IMR-90 (cell line): ENCODE measurements at regions not wholly inside any gene's neighbourhood (a gene's known extent, or its start where the extent isn't known, plus 50 kb on each side); places are given as distances from the start of the nearest gene placed in this dataset.

Source experiments
- ATAC-seq: fragments of 200-7000 bp; cut with Tn5 transposase; 2 replicates; pipeline ENCODE4 v1.9.1; 2020; ENCODE audit warnings: low read depth, mild to moderate bottlenecking, moderate library complexity
- BruUV-seq: library from RNA; stranded (reverse); fragments of 400-500 nt; replicated peaks from 2 replicates; lab custom pipeline; 2021; lab: Mats Ljungman, UMichigan
- CTCF ChIA-PET: fragments of 300-600 bp; formaldehyde crosslinking; extraction: SDS; loops from one replicate; lab custom pipeline; 2021; ENCODE audit warnings: antibody characterized with exemption; lab: Yijun Ruan, JAX
- POLR2A ChIA-PET: fragments of 300-600 bp; sonication (Branson Sonifier 250); formaldehyde crosslinking; loops from one replicate; lab custom pipeline; 2022; ENCODE audit warnings: antibody characterized with exemption; ENCODE audit not compliant: unreplicated experiment; lab: Charles Lee
- DNase-seq: peaks from one replicate; pipeline ENCODE4 v3.0.0; 2013
- H2AFZ ChIP-seq: replicated peaks from 2 replicates; pipeline ENCODE3; 2013; ENCODE audit warnings: low read length, mild to moderate bottlenecking; ENCODE audit not compliant: poor library complexity
- H2AK5ac ChIP-seq: 2 replicates; pipeline ENCODE4 v1.6.1; 2013; ENCODE audit warnings: low read depth, low read length, inconsistent platforms
- H2AK9ac ChIP-seq: replicated peaks from 2 replicates; pipeline ENCODE3; 2013; ENCODE audit warnings: mild to moderate bottlenecking, low read depth, low read length, moderate library complexity; ENCODE audit not compliant: poor library complexity
- H2BK120ac ChIP-seq: 2 replicates; pipeline ENCODE4 v1.6.1; 2013; ENCODE audit warnings: low read depth, low read length, inconsistent platforms
- H2BK15ac ChIP-seq: 3 replicates; pipeline ENCODE4 v1.6.1; 2013; ENCODE audit warnings: low read depth, low read length, inconsistent platforms
- H2BK20ac ChIP-seq: 2 replicates; pipeline ENCODE4 v1.6.1; 2013; ENCODE audit warnings: low read depth, mild to moderate bottlenecking, inconsistent platforms, low read length, moderate library complexity
- H2BK5ac ChIP-seq: 2 replicates; pipeline ENCODE4 v1.6.1; 2013; ENCODE audit warnings: mild to moderate bottlenecking, low read depth, low read length, inconsistent platforms; ENCODE audit not compliant: poor library complexity, severe bottlenecking
- H3K14ac ChIP-seq: replicated peaks from 2 replicates; pipeline ENCODE4 v1.6.1; 2013; ENCODE audit warnings: low read depth, low read length, inconsistent platforms
- H3K18ac ChIP-seq: 2 replicates; pipeline ENCODE4 v1.6.1; 2013; ENCODE audit warnings: low read depth, low read length, control low read depth
- H3K23ac ChIP-seq: 2 replicates; pipeline ENCODE4 v1.6.1; 2013; ENCODE audit warnings: low read depth, low read length, inconsistent platforms
- H3K27ac ChIP-seq: 2 replicates; pipeline ENCODE4 v1.5.1; 2013; ENCODE audit warnings: mild to moderate bottlenecking, control low read depth, low read length; ENCODE audit not compliant: insufficient read depth
- H3K27me3 ChIP-seq: 2 replicates; pipeline ENCODE4 v1.6.1; 2013; ENCODE audit warnings: low read length; ENCODE audit not compliant: control insufficient read depth, insufficient read depth
- H3K36me3 ChIP-seq: 2 replicates; pipeline ENCODE4 v1.6.1; 2013; ENCODE audit warnings: low read length, mixed read lengths; ENCODE audit not compliant: control insufficient read depth, insufficient read depth
- H3K4ac ChIP-seq: 2 replicates; pipeline ENCODE4 v1.6.1; 2013; ENCODE audit warnings: low read depth, low read length, inconsistent platforms
- H3K4me1 ChIP-seq: 2 replicates; pipeline ENCODE4 v1.6.1; 2013; ENCODE audit warnings: low read length, mixed read lengths; ENCODE audit not compliant: control insufficient read depth, insufficient read depth
- H3K4me2 ChIP-seq: 2 replicates; pipeline ENCODE4 v1.6.1; 2013; ENCODE audit warnings: low read depth, mild to moderate bottlenecking, control low read depth, low read length, moderate library complexity
- H3K4me3 ChIP-seq: 2 replicates; pipeline ENCODE4 v1.5.1; 2013; ENCODE audit warnings: low read depth, mild to moderate bottlenecking, control low read depth, low read length, moderate library complexity; ENCODE audit not compliant: insufficient read depth
- H3K56ac ChIP-seq: 2 replicates; pipeline ENCODE4 v1.6.1; 2013; ENCODE audit warnings: low read length, inconsistent platforms; ENCODE audit not compliant: insufficient read depth; ENCODE audit errors: extremely low read depth
- H3K79me1 ChIP-seq, 2 experiments: 2 replicates each; pipeline ENCODE4 v1.6.1; 2013; ENCODE audit warnings: low read length in 2 of 2, inconsistent platforms in 1 of 2, low read depth in 1 of 2
- H3K9ac ChIP-seq: 2 replicates; pipeline ENCODE4 v1.6.1; 2013; ENCODE audit warnings: low read depth, low read length, control low read depth
- H3K9me1 ChIP-seq: 2 replicates; pipeline ENCODE4 v1.6.1; 2013; ENCODE audit warnings: low read length, inconsistent platforms; ENCODE audit not compliant: insufficient read depth
- H3K9me3 ChIP-seq: 2 replicates; pipeline ENCODE4 v1.6.1; 2013; ENCODE audit warnings: low read length; ENCODE audit not compliant: control insufficient read depth, insufficient read depth
- H4K20me1 ChIP-seq: 2 replicates; pipeline ENCODE4 v1.6.1; 2013; ENCODE audit warnings: low read length, inconsistent platforms; ENCODE audit not compliant: insufficient read depth
- H4K5ac ChIP-seq: 2 replicates; pipeline ENCODE4 v1.6.1; 2013; ENCODE audit warnings: mild to moderate bottlenecking, low read depth, low read length, control low read depth
- H4K8ac ChIP-seq, 2 experiments: 2 replicates each; pipeline ENCODE4 v1.6.1; 2013; ENCODE audit warnings: low read depth in 2 of 2, low read length in 2 of 2, control low read depth in 1 of 2, inconsistent platforms in 1 of 2
- H4K91ac ChIP-seq: 2 replicates; pipeline ENCODE4 v1.6.1; 2013; ENCODE audit warnings: low read depth, low read length, inconsistent platforms; ENCODE audit not compliant: insufficient read depth
- BHLHE40 ChIP-seq: fragments of 150-350 bp; IDR thresholded peaks from 2 replicates; pipeline ENCODE4 v1.6.1; 2016; ENCODE audit warnings: mild to moderate bottlenecking, low read depth, low read length
- CEBPB ChIP-seq: IDR thresholded peaks from 2 replicates; pipeline ENCODE4 v1.6.1; 2012; ENCODE audit warnings: low read depth, low read length, improper control_type of control experiment
- CHD1 ChIP-seq: IDR thresholded peaks from 2 replicates; pipeline ENCODE4 v1.6.1; 2012; ENCODE audit warnings: low read depth, low read length, improper control_type of control experiment
- FOS ChIP-seq: fragments of 150-350 bp; IDR thresholded peaks from 2 replicates; pipeline ENCODE4 v1.6.1; 2016; ENCODE audit warnings: low read depth, low read length
- MAFK ChIP-seq: IDR thresholded peaks from 2 replicates; pipeline ENCODE4 v1.6.1; 2012; ENCODE audit warnings: low read depth, low read length, improper control_type of control experiment
- MAZ ChIP-seq: IDR thresholded peaks from 2 replicates; pipeline ENCODE4 v1.6.1; 2012; ENCODE audit warnings: low read depth, mild to moderate bottlenecking, low read length, improper control_type of control experiment, moderate library complexity, borderline replicate concordance
- MXI1 ChIP-seq: IDR thresholded peaks from 2 replicates; pipeline ENCODE4 v1.6.1; 2012; ENCODE audit warnings: low read depth, mild to moderate bottlenecking, low read length, moderate library complexity, borderline replicate concordance
- NFE2L2 ChIP-seq: fragments of 150-350 bp; IDR thresholded peaks from 2 replicates; pipeline ENCODE4 v1.6.1; 2016; ENCODE audit warnings: low read depth, mild to moderate bottlenecking, low read length
- POLR2A ChIP-seq: IDR thresholded peaks from 2 replicates; pipeline ENCODE4 v1.6.1; 2012; ENCODE audit warnings: mild to moderate bottlenecking, low read depth, low read length
- RAD21 ChIP-seq: IDR thresholded peaks from 2 replicates; pipeline ENCODE4 v1.6.1; 2012; ENCODE audit warnings: low read length, improper control_type of control experiment
- RCOR1 ChIP-seq: IDR thresholded peaks from 2 replicates; pipeline ENCODE4 v1.6.1; 2012; ENCODE audit warnings: mild to moderate bottlenecking, low read length, improper control_type of control experiment; ENCODE audit not compliant: insufficient replicate concordance
- RFX5 ChIP-seq: IDR thresholded peaks from 2 replicates; pipeline ENCODE4 v1.8.0; 2012; ENCODE audit warnings: low read depth, mild to moderate bottlenecking, low read length, moderate library complexity
- SMC3 ChIP-seq: fragments of 150-350 bp; IDR thresholded peaks from 2 replicates; pipeline ENCODE4 v1.6.1; 2016; ENCODE audit warnings: low read depth, mild to moderate bottlenecking, antibody characterized with exemption, low read length, moderate library complexity
- WGBS, 2 experiments: methylation state at CpG; one replicate each; pipeline versions ENCODE4 v1.1.5 to v1.1.7; 2013; ENCODE audit warnings: missing lambda C conversion rate in 2 of 2; ENCODE audit not compliant: insufficient read length in 1 of 2; ENCODE audit errors: extremely low coverage in 2 of 2; 5-methylcytosine and 5-hydroxymethylcytosine counted together
- dilution Hi-C: fragments of 300-500 bp; cut with HindIII; formaldehyde crosslinking; loops from one replicate; pipeline ENCODE4 v1.14.3; 2018; ENCODE audit warnings: low sequenced_read_pairs; ENCODE audit not compliant: unreplicated experiment
- in situ Hi-C: fragments of 300-500 bp; cut with MboI; formaldehyde crosslinking; loops from 3 replicates; pipeline ENCODE4 v1.14.3; 2019; ENCODE audit warnings: low sequenced_read_pairs, inconsistent platforms, mixed read lengths
- intact Hi-C: fragments of 100-400 bp; cut with micrococcal nuclease; formaldehyde crosslinking; loops from 2 replicates; pipeline ENCODE4 v1.10.0; 2022
- TF ChIP-seq, protein P1 (sequence below): conservative IDR thresholded peaks from 2 replicates; pipeline ENCODE4 v1.5.1; 2012; ENCODE audit warnings: mild to moderate bottlenecking, low read depth, low read length, improper control_type of control experiment
- TF ChIP-seq, protein P2 (sequence below): fragments of 150-350 bp; IDR thresholded peaks from 2 replicates; pipeline ENCODE4 v1.6.1; 2017; ENCODE audit warnings: mild to moderate bottlenecking, antibody characterized with exemption, low read length, low read depth
- TF ChIP-seq, protein P3 (sequence below): fragments of 150-350 bp; IDR thresholded peaks from 2 replicates; pipeline ENCODE4 v1.6.1; 2016; ENCODE audit warnings: low read depth, mild to moderate bottlenecking, low read length, moderate library complexity, borderline replicate concordance

DNA sequence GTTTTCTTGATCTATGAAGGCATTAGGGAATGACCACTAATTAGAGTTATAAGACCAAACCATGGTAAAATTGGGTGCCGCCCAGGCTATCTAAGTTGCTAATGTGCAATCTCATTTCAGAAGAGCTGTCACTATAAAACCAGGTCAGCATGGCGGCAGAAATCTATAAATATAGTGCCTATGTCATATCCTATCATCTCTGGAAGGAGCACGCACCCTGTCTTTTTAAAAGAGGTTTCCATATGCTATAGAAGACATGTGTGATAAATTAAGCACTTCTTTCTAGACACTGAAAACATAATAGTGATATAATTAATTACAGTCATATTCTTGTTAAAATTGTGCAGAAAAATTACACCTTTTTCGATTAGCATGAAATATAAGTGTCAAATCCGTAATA, 152.0 kb upstream of the MDFIC2 start:
- no CpG with 5 or more reads among the region's 5 CpGs for WGBS, 2 experiments
- no peak overlapping the region for H4K8ac ChIP-seq
- H2BK120ac ChIP-seq, result no peak overlapping the region
- in situ Hi-C loops, result no loop called here
- H2AK5ac ChIP-seq, result no peak overlapping the region
- H2BK15ac ChIP-seq, result no peak overlapping the region
- H3K36me3 ChIP-seq, result no peaks in the 10 kb centered on the region
- no peak overlapping the region for H3K14ac ChIP-seq
- no peaks in the 10 kb centered on the region for H4K20me1 ChIP-seq
- no peak overlapping the region for H4K5ac ChIP-seq
- H3K4me1 ChIP-seq, result no peaks in the 10 kb centered on the region
- no peak overlapping the region for H3K4me2 ChIP-seq
- H3K27me3 ChIP-seq, result peaks cover 11% of the 10 kb centered on the region
- no TSS peak for BruUV-seq
- no peak overlapping the region for H3K4ac ChIP-seq
- H3K23ac ChIP-seq, result no peak overlapping the region
- no peak for DNase-seq
- H3K56ac ChIP-seq, result no peak overlapping the region
- no peak overlapping the region for H3K9ac ChIP-seq
- ChIA-PET CTCF (no interaction called here), POLR2A (no interaction called here)
- no peak overlapping the region for H2BK20ac ChIP-seq
- no peak overlapping the region for H3K4me3 ChIP-seq
- H3K27ac ChIP-seq, result no peak overlapping the region
- intact Hi-C loops, result no loop called here
- no peak overlapping the region for H2AK9ac ChIP-seq
- H3K9me1 ChIP-seq, result no peaks in the 10 kb centered on the region
- dilution Hi-C loops, result no loop called here
- H3K79me1 ChIP-seq, result no peaks in the 10 kb centered on the region
- no peaks in the 10 kb centered on the region; the same call in 1 of the 2 replicates for H3K9me3 ChIP-seq
- H4K91ac ChIP-seq, result no peak overlapping the region
- H3K18ac ChIP-seq, result no peak overlapping the region
- H2AFZ ChIP-seq, result no peak overlapping the region
- no peak overlapping the region for H2BK5ac ChIP-seq
- TF ChIP-seq FOS (no peak), RCOR1 (no peak), RFX5 (no peak), SMC3 (no peak), CHD1 (no peak), MXI1 (no peak), CEBPB (no peak), POLR2A (no peak), RAD21 (no peak), NFE2L2 (no peak), BHLHE40 (no peak), MAFK (no peak), MAZ (no peak)
- TF ChIP-seq, protein P1, sequence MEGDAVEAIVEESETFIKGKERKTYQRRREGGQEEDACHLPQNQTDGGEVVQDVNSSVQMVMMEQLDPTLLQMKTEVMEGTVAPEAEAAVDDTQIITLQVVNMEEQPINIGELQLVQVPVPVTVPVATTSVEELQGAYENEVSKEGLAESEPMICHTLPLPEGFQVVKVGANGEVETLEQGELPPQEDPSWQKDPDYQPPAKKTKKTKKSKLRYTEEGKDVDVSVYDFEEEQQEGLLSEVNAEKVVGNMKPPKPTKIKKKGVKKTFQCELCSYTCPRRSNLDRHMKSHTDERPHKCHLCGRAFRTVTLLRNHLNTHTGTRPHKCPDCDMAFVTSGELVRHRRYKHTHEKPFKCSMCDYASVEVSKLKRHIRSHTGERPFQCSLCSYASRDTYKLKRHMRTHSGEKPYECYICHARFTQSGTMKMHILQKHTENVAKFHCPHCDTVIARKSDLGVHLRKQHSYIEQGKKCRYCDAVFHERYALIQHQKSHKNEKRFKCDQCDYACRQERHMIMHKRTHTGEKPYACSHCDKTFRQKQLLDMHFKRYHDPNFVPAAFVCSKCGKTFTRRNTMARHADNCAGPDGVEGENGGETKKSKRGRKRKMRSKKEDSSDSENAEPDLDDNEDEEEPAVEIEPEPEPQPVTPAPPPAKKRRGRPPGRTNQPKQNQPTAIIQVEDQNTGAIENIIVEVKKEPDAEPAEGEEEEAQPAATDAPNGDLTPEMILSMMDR, result no peak
- TF ChIP-seq, protein P2, sequence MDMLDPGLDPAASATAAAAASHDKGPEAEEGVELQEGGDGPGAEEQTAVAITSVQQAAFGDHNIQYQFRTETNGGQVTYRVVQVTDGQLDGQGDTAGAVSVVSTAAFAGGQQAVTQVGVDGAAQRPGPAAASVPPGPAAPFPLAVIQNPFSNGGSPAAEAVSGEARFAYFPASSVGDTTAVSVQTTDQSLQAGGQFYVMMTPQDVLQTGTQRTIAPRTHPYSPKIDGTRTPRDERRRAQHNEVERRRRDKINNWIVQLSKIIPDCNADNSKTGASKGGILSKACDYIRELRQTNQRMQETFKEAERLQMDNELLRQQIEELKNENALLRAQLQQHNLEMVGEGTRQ, result no peak
- TF ChIP-seq, protein P3, sequence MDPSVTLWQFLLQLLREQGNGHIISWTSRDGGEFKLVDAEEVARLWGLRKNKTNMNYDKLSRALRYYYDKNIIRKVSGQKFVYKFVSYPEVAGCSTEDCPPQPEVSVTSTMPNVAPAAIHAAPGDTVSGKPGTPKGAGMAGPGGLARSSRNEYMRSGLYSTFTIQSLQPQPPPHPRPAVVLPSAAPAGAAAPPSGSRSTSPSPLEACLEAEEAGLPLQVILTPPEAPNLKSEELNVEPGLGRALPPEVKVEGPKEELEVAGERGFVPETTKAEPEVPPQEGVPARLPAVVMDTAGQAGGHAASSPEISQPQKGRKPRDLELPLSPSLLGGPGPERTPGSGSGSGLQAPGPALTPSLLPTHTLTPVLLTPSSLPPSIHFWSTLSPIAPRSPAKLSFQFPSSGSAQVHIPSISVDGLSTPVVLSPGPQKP, result no peak
- ATAC-seq, result no peak
